ENCODE measurements at regions not wholly inside any gene's neighbourhood (a gene's known extent, or its start where the extent isn't known, plus 50 kb on each side); places are given as distances from the start of the nearest gene placed in this dataset.

DNA sequence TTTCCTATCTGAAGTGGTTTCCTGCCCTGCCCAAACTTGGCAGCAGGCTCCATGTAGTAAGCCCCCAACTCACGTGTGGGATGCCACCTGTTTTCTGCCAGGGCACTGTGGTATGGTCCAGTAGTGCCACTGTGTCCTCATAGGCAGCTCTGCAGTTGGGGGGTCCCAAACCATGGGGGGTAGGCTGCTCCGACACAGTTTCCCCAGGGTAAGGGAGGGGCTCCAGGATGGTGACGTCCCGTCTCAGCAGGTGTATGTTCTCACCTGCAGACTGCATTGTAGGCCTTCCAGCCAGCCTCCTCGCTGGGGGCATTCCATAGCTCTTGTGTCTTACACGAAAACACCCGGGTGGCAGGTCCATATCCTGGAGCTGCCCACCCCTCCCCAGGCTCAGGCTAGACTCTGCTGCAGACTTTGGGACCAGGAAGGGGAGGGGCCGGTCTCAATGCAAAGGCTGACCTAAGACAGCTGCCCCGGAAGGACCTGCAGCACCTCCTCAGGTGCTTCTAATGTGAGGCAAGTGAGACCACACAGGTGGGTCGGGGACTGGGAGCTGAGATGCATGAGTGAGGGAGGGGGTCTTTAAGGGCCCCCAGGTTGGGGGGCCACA, 330.5 kb upstream of the IRX4 start:
- no peaks in the 10 kb centered on the region; the same call in 1 of the 2 replicates for H3K27me3 ChIP-seq (ENCODE audit: insufficient read depth, low read length)

DNA sequence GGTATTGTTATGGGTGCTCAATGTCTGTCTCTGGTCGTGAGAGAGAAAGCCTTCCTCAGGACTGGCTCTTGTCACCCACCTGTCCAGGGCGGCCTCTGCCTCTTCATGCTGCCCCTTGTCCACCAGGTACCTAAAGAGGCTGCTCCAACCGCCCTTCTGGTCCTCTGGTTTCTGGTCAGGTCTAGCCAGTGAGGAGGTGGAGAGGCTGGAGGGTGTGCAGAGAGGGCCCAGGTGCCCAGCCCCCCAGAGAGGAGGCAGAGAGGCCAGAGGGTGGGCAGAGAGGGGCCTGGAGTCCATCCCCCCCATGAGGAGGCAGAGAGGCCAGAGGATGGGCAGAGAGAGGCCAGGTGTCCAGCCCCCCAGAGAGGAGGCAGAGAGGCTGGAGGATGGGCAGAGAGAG, 329.8 kb upstream of the IRX4 start:
- H3K4me1 ChIP-seq (ENCODE audit: control insufficient read depth, insufficient read depth, low read length, unreplicated experiment) = no peaks in the 10 kb centered on the region
- no peaks in the 10 kb centered on the region for H3K36me3 ChIP-seq (ENCODE audit: insufficient read depth, low read length)
- no peak overlapping the region for H3K27ac ChIP-seq (ENCODE audit: low read depth, low read length)
- no peaks in the 10 kb centered on the region for H3K79me2 ChIP-seq (ENCODE audit: control insufficient read depth, insufficient read depth, low read length, unreplicated experiment)
- H2AFZ ChIP-seq (ENCODE audit: low read length, unreplicated experiment) = no peak overlapping the region
- no peak overlapping the region for H3K4me3 ChIP-seq (ENCODE audit: low read depth, low read length)
- no peaks in the 10 kb centered on the region; the same call in 1 of the 2 replicates for H3K27me3 ChIP-seq (ENCODE audit: insufficient read depth, low read length)

More for the DNA sequence above, 330.5 kb upstream of the IRX4 start:
- Histone ChIP-seq H3K4me1 (ENCODE audit: control insufficient read depth, insufficient read depth, low read length, unreplicated experiment) (no peaks in the 10 kb centered on the region), H3K79me2 (ENCODE audit: control insufficient read depth, insufficient read depth, low read length, unreplicated experiment) (no peaks in the 10 kb centered on the region), H3K27ac (ENCODE audit: low read depth, low read length) (no peak overlapping the region), H3K36me3 (ENCODE audit: insufficient read depth, low read length) (no peaks in the 10 kb centered on the region), H3K4me3 (ENCODE audit: low read depth, low read length) (no peak overlapping the region), H2AFZ (ENCODE audit: low read length, unreplicated experiment) (no peak overlapping the region)

DNA sequence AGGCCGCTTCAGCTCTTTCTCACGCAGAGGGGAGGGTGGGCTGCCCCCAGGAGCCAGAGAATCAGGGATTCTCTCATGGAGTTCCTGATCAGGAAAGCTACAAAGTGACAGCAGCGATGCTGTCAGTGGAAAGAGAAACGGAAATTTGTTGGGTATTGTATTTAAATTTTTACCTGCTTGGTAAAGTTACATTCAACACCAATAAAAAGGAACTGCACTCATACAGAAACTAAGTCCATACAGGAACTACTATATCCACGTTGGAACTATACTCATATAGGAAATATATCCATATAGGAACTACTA, 325.5 kb upstream of the IRX4 start:
- Histone ChIP-seq H3K4me1 (ENCODE audit: control insufficient read depth, insufficient read depth, low read length, unreplicated experiment) (no peaks in the 10 kb centered on the region), H3K36me3 (ENCODE audit: insufficient read depth, low read length) (no peaks in the 10 kb centered on the region), H3K4me3 (ENCODE audit: low read depth, low read length) (no peak overlapping the region)

DNA sequence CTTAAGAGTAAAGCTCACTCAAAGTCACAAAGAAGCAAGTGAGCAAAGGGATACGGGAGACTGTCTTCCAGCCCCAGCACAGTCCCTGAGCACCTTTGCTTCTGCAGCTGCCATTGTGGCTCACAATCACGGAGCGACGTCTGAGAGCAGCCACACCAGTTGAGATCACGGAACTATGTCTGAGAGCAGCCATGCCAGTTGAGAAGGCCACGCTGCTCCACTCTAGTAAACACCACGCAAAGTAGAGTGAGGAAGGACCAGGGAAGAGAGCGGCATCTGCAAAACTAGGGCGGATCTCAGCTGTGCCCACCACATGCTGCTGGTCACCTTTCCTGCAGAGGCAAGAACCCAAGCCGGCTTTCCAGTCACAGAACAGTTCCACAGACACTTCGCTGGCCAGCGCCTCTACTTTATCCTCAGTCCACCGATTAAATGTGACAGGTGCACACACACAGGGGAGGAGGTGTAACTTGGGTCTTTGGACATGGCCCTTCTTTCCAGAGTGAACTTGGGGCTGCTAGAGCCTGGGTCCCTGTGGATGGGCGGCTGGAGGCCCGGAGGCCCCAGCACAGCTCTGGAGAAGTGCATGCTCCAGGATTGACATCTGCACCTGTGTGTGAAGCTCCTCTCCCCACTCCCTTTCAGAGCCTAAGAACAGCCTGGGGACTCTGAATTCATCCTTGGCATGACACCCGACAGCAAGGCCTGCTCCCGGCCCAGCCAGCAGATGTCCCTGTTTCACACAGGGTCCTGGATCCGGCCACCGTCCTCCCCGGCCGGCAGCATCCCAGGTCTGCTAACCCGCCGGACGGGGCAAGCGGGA, 324.9 kb upstream of the IRX4 start:
- no peaks in the 10 kb centered on the region for H3K27me3 ChIP-seq (ENCODE audit: insufficient read depth, low read length)

More for the DNA sequence above, 325.5 kb upstream of the IRX4 start:
- no peaks in the 10 kb centered on the region for H3K27me3 ChIP-seq (ENCODE audit: insufficient read depth, low read length)
- H3K27ac ChIP-seq (ENCODE audit: low read depth, low read length) = no peak overlapping the region
- no peaks in the 10 kb centered on the region for H3K79me2 ChIP-seq (ENCODE audit: control insufficient read depth, insufficient read depth, low read length, unreplicated experiment)
- no peak overlapping the region for H2AFZ ChIP-seq (ENCODE audit: low read length, unreplicated experiment)

DNA sequence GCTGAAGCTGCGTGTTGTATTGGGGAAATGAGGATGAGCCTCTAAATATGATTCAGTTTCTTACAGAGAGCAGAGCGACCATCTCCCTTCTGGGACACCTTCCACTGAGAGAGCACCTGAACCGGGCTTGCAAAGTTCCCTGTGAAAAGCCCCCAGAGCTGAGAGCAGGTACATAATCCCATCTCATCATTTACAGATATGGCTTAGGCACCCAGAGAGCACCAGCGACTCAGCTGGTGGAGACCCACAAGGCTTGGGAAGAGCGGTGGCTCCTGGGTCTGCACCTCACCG, 324.3 kb upstream of the IRX4 start:
- Histone ChIP-seq H3K27me3 (ENCODE audit: insufficient read depth, low read length) (no peaks in the 10 kb centered on the region), H2AFZ (ENCODE audit: low read length, unreplicated experiment) (no peak overlapping the region), H3K36me3 (ENCODE audit: insufficient read depth, low read length) (no peaks in the 10 kb centered on the region)

More for the DNA sequence above, 324.9 kb upstream of the IRX4 start:
- no peaks in the 10 kb centered on the region for H3K36me3 ChIP-seq (ENCODE audit: insufficient read depth, low read length)
- H3K27ac ChIP-seq (ENCODE audit: low read depth, low read length) = no peak overlapping the region
- H2AFZ ChIP-seq (ENCODE audit: low read length, unreplicated experiment) = no peak overlapping the region
- H3K4me3 ChIP-seq (ENCODE audit: low read depth, low read length) = no peak overlapping the region
- no peaks in the 10 kb centered on the region for H3K4me1 ChIP-seq (ENCODE audit: control insufficient read depth, insufficient read depth, low read length, unreplicated experiment)
- no peaks in the 10 kb centered on the region for H3K79me2 ChIP-seq (ENCODE audit: control insufficient read depth, insufficient read depth, low read length, unreplicated experiment)

DNA sequence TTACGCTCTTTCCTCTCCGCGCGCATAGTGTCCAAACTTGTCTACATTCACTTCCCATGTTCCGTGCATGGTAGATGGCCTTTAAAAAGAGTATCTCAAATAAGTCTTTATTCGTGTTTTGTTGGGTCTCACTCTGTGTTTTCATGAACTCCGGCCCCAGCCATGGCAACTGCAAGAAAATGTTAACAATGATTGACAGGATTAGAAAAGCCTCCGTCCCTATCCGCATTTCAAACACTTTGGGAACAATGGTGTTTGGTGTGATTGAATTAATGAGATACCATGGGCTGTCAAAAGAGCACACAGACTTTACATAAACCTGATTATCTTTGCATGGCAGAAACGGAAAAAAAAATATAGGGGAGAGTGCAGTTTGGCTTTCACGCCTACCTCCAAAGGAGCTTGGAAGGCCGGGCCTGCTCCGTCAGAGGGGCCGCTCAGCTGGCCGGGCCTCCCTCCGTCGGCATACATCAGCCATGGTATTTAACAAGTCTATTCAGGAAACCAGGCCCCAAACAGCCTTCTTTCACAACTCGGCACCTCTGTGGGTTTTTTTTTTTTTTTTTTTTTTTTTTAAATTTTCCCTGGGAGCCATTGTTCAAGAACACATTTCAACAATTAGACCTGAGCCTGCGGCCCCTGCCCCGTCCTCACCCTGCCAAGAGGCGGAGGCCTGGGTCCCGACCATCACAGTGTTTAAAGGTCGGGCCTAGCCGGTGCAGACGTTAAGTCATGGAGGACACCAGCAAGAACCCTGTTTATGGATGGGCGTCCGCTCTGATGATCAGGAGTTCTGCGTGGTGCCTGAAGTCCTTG, 323.8 kb upstream of the IRX4 start:
- Histone ChIP-seq H3K79me2 (ENCODE audit: control insufficient read depth, insufficient read depth, low read length, unreplicated experiment) (no peaks in the 10 kb centered on the region), H3K27ac (ENCODE audit: low read depth, low read length) (no peak overlapping the region), H3K27me3 (ENCODE audit: insufficient read depth, low read length) (no peaks in the 10 kb centered on the region), H2AFZ (ENCODE audit: low read length, unreplicated experiment) (no peak overlapping the region), H3K4me1 (ENCODE audit: control insufficient read depth, insufficient read depth, low read length, unreplicated experiment) (no peaks in the 10 kb centered on the region), H3K36me3 (ENCODE audit: insufficient read depth, low read length) (no peaks in the 10 kb centered on the region), H3K4me3 (ENCODE audit: low read depth, low read length) (no peak overlapping the region)

More for the DNA sequence above, 324.3 kb upstream of the IRX4 start:
- Histone ChIP-seq H3K4me1 (ENCODE audit: control insufficient read depth, insufficient read depth, low read length, unreplicated experiment) (no peaks in the 10 kb centered on the region), H3K79me2 (ENCODE audit: control insufficient read depth, insufficient read depth, low read length, unreplicated experiment) (no peaks in the 10 kb centered on the region), H3K27ac (ENCODE audit: low read depth, low read length) (no peak overlapping the region), H3K4me3 (ENCODE audit: low read depth, low read length) (no peak overlapping the region)

DNA sequence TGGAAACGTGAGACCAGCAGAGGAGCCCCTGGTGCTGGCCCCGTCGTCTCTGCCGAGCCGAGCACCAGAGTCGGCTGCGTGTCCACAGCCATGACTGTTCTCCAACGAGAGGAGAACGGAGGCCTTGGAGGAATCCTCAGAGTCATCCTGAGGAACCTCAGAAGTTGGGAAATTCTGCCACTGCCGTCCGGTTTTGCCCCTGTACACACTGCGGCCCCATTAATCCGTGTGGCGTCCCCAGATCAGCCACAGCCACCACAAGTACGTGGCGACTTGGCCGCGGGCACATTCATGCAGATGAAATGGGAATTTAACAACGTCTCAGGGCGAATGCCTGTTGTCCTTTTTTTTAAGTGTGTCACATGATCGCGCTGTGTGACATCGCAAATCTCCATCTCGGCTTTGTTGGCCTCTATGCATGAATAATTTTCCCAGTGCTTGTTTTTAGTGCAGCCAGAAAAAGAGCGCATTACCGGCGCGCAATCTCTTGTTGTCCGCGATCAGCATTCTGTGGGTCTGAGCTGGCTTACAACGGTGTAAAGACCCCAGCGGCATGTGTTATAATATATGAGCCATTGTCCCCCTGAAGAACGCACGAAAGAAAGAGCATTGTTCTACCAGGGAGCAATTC, 323.0 kb upstream of the IRX4 start:
- no peak overlapping the region for H2AFZ ChIP-seq (ENCODE audit: low read length, unreplicated experiment)
- H3K27ac ChIP-seq (ENCODE audit: low read depth, low read length) = no peak overlapping the region
- H3K79me2 ChIP-seq (ENCODE audit: control insufficient read depth, insufficient read depth, low read length, unreplicated experiment) = no peaks in the 10 kb centered on the region
- H3K27me3 ChIP-seq (ENCODE audit: insufficient read depth, low read length) = no peaks in the 10 kb centered on the region
- H3K4me1 ChIP-seq (ENCODE audit: control insufficient read depth, insufficient read depth, low read length, unreplicated experiment) = no peaks in the 10 kb centered on the region
- H3K36me3 ChIP-seq (ENCODE audit: insufficient read depth, low read length) = no peaks in the 10 kb centered on the region
- no peak overlapping the region for H3K4me3 ChIP-seq (ENCODE audit: low read depth, low read length)

DNA sequence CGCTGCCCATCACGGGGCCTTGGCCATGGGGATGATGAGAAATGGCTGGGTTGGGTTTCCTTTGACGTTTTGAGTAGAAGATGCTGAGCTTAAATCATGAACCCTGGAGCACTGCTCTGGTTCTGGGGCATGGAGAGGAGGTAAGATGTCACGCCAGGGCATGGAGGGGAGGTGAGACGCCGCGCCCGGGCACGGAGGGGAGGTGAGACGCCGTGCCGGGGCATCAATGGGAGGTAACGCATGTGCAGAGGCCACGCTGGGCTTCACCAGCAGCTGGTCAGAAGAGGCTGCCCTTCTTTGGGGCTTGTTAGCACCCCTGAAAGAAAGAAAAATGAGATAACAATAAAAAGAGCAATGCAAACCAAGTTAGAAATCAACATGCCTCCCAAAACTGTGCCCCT, 322.5 kb upstream of the IRX4 start:
- no peak overlapping the region for H2AFZ ChIP-seq (ENCODE audit: low read length, unreplicated experiment)
- H3K36me3 ChIP-seq (ENCODE audit: insufficient read depth, low read length) = no peaks in the 10 kb centered on the region
- H3K4me3 ChIP-seq (ENCODE audit: low read depth, low read length) = no peak overlapping the region
- H3K79me2 ChIP-seq (ENCODE audit: control insufficient read depth, insufficient read depth, low read length, unreplicated experiment) = no peaks in the 10 kb centered on the region
- H3K27ac ChIP-seq (ENCODE audit: low read depth, low read length) = no peak overlapping the region
- no peaks in the 10 kb centered on the region for H3K4me1 ChIP-seq (ENCODE audit: control insufficient read depth, insufficient read depth, low read length, unreplicated experiment)
- no peaks in the 10 kb centered on the region for H3K27me3 ChIP-seq (ENCODE audit: insufficient read depth, low read length)

DNA sequence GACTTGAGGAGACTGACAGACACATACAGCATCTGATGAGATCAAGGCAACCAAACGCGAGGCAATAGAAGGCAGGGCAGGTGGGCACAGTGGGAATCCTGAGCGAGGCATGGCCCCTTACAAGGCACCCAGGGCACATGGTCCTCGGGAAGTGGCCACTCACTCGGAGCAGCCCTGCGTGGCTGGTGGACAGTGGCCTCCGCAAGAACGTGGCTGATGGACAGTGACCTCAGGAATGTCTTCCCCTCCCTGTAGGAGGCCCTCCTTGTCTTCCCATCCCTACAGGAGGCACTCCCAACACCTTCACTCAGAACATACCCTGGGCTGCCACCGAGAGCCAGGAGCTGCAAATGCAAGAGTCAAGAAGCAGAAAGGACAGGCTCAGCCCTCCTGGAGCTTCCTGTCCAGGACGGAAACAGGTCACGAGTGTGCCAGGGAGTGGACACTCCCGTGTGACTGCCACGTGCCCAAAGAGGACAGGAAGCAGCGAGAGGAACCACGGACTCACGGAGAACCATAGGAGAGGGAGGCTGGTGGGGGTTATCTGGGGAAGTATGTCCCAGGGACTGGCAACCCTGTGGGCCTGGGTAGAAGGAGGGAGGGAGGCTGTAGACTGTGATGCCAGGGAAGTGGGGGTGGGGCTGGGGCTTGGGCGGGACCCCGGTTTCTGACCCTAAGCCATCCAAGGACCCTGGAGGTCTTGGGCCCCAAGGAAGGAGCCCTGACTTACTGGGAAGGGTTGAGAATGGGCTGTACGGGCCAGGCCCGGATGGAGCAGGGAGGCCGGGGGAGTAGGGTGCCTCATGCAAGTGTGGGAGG, 321.9 kb upstream of the IRX4 start:
- no peaks in the 10 kb centered on the region for H3K79me2 ChIP-seq (ENCODE audit: control insufficient read depth, insufficient read depth, low read length, unreplicated experiment)
- H3K4me3 ChIP-seq (ENCODE audit: low read depth, low read length) = no peak overlapping the region
- no peak overlapping the region for H2AFZ ChIP-seq (ENCODE audit: low read length, unreplicated experiment)
- H3K27me3 ChIP-seq (ENCODE audit: insufficient read depth, low read length) = no peaks in the 10 kb centered on the region
- no peaks in the 10 kb centered on the region for H3K4me1 ChIP-seq (ENCODE audit: control insufficient read depth, insufficient read depth, low read length, unreplicated experiment)
- H3K27ac ChIP-seq (ENCODE audit: low read depth, low read length) = no peak overlapping the region
- H3K36me3 ChIP-seq (ENCODE audit: insufficient read depth, low read length) = no peaks in the 10 kb centered on the region

DNA sequence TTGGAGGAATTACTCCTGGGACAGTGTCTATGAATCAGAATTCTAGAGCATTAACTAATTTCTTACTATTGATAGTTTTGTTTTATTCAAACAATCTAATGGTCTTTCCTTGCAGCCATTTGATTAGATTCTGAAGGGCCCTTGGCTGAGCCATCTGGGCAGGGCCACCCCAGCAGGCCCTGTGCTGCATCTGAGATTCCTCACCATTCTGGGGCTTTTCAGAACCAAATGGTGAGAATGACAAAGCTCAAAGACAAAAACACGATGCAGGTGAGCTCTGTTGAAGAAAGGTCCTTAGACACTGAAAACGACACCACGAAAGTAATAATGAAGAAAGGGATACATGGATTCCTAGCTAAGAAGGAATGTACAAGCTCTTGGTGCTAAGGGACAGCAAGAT, 321.0 kb upstream of the IRX4 start:
- H3K4me1 ChIP-seq (ENCODE audit: control insufficient read depth, insufficient read depth, low read length, unreplicated experiment) = no peaks in the 10 kb centered on the region
- no peak overlapping the region for H2AFZ ChIP-seq (ENCODE audit: low read length, unreplicated experiment)
- no peaks in the 10 kb centered on the region for H3K79me2 ChIP-seq (ENCODE audit: control insufficient read depth, insufficient read depth, low read length, unreplicated experiment)
- H3K27me3 ChIP-seq (ENCODE audit: insufficient read depth, low read length) = no peaks in the 10 kb centered on the region
- no peak overlapping the region for H3K4me3 ChIP-seq (ENCODE audit: low read depth, low read length)
- no peaks in the 10 kb centered on the region for H3K36me3 ChIP-seq (ENCODE audit: insufficient read depth, low read length)
- no peak overlapping the region for H3K27ac ChIP-seq (ENCODE audit: low read depth, low read length)
